HG03066 (cell line): ENCODE measurements at regions not wholly inside any gene's neighbourhood (a gene's known extent, or its start where the extent isn't known, plus 50 kb on each side); places are given as distances from the start of the nearest gene placed in this dataset.
"Not testable (repeated sequence)": the region's sequence is repeated elsewhere in the genome, so short reads cannot be mapped to it uniquely, and the experiment has no call there.

Source experiments
- ATAC-seq: cut with Tn5 transposase; IDR thresholded peaks from one replicate; pipeline ENCODE4 v1.9.1; 2021; ENCODE audit warnings: low read depth; ENCODE audit not compliant: unreplicated experiment

DNA sequence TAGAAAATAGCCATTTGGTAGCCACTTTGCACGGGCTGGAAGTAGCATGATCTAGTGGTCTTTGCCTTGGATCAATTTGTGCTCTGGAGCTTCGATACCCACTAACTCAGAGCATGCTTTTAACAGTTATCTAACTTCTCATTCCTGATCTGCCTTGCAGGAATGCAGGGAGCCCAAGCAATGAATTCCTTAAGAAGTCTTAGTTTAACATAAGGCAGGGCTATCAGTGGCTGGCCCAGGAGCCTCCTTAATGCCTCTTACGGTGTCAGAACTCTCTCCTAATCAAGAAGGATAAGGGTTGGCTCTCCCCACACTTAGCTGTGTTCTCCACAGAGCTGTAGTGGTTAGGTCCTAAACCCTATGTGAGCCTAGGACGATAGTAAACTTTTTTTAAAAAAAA is 95.8 kb upstream of the TBCA start:
- ATAC-seq: no peak

DNA sequence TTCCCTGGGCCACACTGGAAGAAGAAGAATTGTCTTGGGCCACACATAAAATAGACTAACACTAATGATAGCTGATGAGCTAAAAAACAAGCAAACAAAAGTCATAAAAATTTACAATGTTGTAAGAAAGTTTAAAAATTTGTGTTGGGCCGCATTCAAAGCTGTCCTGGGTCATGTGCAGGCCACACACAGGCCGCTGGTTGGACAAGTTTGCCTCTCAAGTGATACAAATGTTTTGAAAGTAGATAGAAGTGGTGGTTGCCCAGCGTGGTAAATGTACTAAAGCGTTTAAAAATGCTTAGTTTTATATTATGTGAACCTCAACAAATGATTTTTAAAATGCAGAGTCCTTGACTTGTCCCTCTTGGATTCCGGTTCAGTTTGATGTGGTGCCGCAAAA is 94.9 kb upstream of the TBCA start:
- ATAC-seq: no peak

DNA sequence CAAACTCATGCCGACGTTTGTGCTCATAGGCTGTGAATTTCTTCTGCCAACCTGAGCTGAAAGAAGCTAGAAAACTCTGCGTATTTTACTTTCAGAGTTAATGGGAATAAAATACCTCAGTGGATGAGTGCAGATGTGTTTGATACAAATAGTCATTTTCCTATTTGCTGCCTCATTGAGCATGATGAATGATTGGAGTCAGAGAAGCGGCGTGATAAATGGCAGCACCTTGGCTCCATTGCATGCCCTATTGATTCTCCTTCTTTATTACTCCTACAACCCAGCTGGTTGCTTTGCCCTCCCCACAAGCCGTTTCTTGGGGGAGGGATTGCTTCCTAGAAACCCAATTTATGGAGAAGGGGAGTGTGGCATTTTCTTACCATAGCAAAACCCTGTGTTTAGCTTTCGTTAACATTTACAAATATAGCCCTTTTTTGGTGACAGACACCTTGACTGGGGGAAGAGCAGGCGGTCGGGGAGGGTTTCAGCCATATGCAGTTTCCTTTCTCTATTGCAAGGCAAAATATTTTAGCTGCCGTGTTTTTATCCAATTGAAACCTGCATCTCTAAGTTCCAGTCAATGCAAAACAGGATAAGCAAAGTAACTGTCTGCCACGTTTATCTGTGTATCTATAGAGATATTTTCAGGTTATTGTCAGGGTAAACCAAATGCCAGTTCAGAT is 93.1 kb upstream of the TBCA start:
- no peak for ATAC-seq

- ATAC-seq: no peak
These were observed 91.8 kb upstream of the TBCA start for GRCh38 chr5:77867914-77868313.

DNA sequence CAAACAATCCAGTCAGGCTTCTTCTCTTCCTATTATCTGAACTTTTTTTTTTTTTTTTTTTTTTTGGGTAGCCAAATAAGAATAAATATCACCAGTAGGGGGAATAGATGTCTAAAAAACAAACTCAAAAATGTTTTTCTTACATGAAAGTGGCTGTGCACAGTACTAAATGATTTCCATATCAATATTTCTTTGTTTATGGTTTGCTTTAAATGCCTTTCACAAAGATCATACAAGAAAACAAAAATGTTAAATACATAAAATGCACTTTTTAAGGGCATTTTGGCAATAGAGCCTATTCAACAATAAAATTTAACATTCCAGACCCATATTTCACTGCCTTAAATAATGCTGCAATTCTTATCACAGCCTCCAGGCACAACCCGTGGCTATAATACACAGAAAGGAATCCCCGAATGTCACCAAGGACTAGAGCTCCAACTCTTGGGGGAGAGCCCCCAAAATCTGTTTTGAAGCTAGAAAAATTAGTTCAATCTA is 91.1 kb upstream of the TBCA start:
- no peak for ATAC-seq

DNA sequence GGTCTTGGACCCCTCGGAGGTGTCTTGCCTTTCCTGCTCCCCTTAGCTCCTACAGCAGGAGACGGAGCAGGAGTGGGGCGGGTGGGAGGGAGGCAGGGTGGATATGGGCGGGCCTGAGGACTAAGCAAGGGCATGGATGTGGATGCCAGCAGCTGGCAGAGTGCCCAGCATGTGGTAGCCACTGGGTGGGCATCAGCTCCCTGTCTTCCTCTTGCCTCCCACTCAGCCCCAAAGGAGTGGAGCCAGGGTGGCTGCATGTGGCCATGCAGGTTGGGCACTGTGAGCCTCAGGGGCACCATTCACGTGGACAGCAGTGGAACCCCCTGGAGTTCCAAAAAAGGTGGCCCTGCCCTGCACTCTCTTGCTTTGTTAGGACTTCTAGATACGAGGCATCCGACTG is 90.1 kb upstream of the TBCA start:
- ATAC-seq: no peak

GRCh38 chr5:77864997-77865396 is 88.9 kb upstream of the TBCA start:
- no peak for ATAC-seq

DNA sequence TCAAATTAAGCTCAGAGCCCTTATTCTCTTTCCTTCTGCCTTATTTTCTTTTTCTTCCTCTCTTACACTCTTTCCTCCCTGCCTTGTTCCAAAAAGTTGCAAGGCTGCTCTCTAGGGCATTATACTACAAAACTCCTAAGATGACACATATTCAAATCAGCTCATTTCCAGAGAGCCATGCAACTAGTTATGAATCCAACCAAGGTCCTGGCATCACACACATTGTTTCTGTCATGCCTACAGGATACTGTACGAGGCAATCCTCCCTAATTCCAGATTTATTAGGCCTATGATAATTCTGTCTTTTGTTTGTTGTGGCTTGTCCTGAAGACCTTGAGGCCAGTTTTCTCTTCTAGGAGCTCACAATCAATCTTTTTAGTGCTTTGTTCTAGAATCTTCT is 87.0 kb upstream of the TBCA start:
- no peak for ATAC-seq

GRCh38 chr5:77861576-77861975 is 85.4 kb upstream of the TBCA start:
- ATAC-seq: no peak

GRCh38 chr5:77859306-77859705 is 83.2 kb upstream of the TBCA start:
- no peak for ATAC-seq

- ATAC-seq: not testable (repeated sequence)
These were observed 82.5 kb upstream of the TBCA start for GRCh38 chr5:77858678-77859077.

DNA sequence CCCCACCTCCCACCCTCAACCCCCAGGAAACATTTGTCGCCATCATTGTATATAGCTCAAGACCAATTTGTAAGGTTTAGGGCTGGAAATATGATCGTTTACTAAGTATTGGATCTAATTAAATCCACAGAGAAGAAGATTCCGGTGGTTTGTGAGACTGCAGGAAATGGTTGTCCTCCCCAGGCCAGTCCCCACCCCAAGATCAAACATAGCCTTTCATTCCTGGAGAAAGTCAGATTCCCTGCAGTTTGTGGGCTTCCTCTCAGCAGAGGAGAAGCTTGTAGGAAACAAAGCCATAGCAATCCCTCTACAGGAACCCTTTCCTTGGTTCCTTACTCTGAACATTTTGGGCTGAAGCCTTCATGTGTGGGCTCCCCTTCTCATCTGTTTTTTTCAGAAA is 79.2 kb upstream of the TBCA start:
- ATAC-seq: no peak

GRCh38 chr5:77853353-77853907 is 77.3 kb upstream of the TBCA start:
- ATAC-seq: no peak

GRCh38 chr5:77852514-77853352 is 76.6 kb upstream of the TBCA start:
- peak; percentile 67 for ATAC-seq

- ATAC-seq: no peak
These were observed 76.0 kb upstream of the TBCA start for GRCh38 chr5:77852068-77852513.

- ATAC-seq: no peak
These were observed 75.3 kb upstream of the TBCA start for GRCh38 chr5:77851176-77852067.

GRCh38 chr5:77850536-77851175 is 74.5 kb upstream of the TBCA start:
- no peak for ATAC-seq

GRCh38 chr5:77849308-77849900 is 73.3 kb upstream of the TBCA start:
- ATAC-seq: no peak

DNA sequence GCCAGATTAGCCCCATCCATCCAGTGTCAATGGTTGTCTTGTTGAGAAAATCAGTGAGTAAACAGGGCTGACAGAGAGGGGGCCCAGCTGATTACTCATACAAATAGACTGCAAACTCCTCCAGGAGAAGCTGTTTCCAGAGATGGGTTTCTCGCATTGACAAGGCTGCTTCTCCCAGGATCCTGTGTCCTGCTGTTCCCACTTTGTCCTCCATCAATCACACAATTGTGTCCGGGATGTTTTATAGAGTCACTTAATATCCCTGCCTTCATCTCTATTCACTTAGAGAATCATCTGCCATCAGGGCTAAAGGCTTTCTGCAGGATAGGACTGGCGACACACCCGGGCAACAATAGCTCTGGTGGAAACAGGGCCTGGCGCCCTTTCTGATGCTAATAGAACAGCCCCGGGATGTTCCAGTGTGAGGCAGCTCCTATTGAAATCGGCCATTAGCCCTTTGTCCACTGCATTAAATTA is 71.7 kb upstream of the TBCA start:
- no peak for ATAC-seq

GRCh38 chr5:77847129-77847460 is 71.0 kb upstream of the TBCA start:
- ATAC-seq: no peak
